Stomach (tissue), 4 donors: ENCODE measurements at regions not wholly inside any gene's neighbourhood (a gene's known extent, or its start where the extent isn't known, plus 50 kb on each side); places are given as distances from the start of the nearest gene placed in this dataset.

Experiments used
- EP300 ChIP-seq: sonication (generic); formaldehyde crosslinking; IDR thresholded peaks from one replicate; pipeline ENCODE4 v1.6.1; 2017; ENCODE audit warnings: antibody characterized with exemption
- POLR2AphosphoS5 ChIP-seq, 3 donors: sonication (generic); formaldehyde crosslinking; IDR thresholded peaks; one replicate each; pipeline ENCODE4 v1.6.1; 2016; ENCODE audit warnings: antibody characterized with exemption in 3 of 3
- TF ChIP-seq, protein P1 (sequence below), 7 experiments: fragments of 450-650 bp in 4 of 7; fragments of 200-600 bp in 3 of 7; sonication (generic) in 3 of 7; IDR thresholded peaks; one replicate each; pipeline ENCODE4 v1.5.1; 2016 to 2019; ENCODE audit warnings: antibody characterized with exemption in 7 of 7, control low read depth in 2 of 7, mild to moderate bottlenecking in 1 of 7

DNA sequence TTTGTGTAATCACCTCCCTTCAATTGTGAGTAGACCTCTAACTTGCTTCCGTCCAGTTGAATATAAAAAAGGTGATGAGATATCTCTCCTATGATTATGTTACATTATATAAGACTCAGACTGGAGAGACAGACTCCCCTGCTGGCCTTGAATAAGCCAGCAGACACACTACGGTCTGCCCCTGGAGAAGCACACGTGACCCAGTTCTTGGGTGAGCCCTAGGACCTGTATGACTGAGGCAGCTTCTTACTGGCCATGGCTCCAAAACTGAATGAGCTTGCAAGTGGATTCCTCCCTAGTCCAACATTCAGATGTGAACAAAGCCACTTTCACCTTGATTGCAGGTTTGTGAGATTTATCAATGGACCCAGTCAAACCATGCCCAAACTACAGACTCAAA is 427.9 kb upstream of the DCN start:
- TF ChIP-seq, protein P1, sequence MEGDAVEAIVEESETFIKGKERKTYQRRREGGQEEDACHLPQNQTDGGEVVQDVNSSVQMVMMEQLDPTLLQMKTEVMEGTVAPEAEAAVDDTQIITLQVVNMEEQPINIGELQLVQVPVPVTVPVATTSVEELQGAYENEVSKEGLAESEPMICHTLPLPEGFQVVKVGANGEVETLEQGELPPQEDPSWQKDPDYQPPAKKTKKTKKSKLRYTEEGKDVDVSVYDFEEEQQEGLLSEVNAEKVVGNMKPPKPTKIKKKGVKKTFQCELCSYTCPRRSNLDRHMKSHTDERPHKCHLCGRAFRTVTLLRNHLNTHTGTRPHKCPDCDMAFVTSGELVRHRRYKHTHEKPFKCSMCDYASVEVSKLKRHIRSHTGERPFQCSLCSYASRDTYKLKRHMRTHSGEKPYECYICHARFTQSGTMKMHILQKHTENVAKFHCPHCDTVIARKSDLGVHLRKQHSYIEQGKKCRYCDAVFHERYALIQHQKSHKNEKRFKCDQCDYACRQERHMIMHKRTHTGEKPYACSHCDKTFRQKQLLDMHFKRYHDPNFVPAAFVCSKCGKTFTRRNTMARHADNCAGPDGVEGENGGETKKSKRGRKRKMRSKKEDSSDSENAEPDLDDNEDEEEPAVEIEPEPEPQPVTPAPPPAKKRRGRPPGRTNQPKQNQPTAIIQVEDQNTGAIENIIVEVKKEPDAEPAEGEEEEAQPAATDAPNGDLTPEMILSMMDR (IDR thresholded peaks at IDR 0.05), result no peak
- no peak for TF ChIP-seq POLR2AphosphoS5 (IDR thresholded peaks at IDR 0.05)
- TF ChIP-seq EP300, result no peak
